ENCODE measurements at regions not wholly inside any gene's neighbourhood (a gene's known extent, or its start where the extent isn't known, plus 50 kb on each side); places are given as distances from the start of the nearest gene placed in this dataset.

DNA sequence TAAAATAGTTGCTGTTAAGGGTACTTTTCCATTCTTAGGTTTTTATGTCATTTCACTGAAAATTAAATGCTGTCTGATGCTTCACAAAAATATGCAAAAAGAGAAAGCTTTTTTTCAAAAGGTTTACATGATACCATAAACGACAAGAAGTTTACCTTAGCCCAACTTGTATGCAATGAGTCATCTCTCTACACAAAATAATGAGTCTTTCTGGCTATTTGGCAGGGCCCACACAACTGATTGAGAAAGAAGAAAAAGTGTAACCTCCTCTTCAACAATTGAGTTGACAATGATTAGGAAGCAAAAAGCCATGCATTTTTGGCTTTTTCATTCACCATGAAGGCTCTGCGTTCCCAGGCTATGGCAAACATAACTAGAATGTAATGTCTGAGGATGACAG lies 165.4 kb upstream of the CPNE8 start:
- TF ChIP-seq, protein P1, sequence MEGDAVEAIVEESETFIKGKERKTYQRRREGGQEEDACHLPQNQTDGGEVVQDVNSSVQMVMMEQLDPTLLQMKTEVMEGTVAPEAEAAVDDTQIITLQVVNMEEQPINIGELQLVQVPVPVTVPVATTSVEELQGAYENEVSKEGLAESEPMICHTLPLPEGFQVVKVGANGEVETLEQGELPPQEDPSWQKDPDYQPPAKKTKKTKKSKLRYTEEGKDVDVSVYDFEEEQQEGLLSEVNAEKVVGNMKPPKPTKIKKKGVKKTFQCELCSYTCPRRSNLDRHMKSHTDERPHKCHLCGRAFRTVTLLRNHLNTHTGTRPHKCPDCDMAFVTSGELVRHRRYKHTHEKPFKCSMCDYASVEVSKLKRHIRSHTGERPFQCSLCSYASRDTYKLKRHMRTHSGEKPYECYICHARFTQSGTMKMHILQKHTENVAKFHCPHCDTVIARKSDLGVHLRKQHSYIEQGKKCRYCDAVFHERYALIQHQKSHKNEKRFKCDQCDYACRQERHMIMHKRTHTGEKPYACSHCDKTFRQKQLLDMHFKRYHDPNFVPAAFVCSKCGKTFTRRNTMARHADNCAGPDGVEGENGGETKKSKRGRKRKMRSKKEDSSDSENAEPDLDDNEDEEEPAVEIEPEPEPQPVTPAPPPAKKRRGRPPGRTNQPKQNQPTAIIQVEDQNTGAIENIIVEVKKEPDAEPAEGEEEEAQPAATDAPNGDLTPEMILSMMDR (IDR thresholded peaks at IDR 0.05; ENCODE audit: extremely low read depth in 1 of 2, insufficient read depth in 1 of 2, low read depth in 1 of 2, low read length in 2 of 2): no peak
- TF ChIP-seq EZH2 (IDR thresholded peaks at IDR 0.05; ENCODE audit: borderline replicate concordance, low read depth, low read length, severe bottlenecking) (no peak), JUN (IDR thresholded peaks at IDR 0.05; ENCODE audit: borderline replicate concordance, insufficient read depth, insufficient read length, low read depth) (no peak), POLR2A (IDR thresholded peaks at IDR 0.05; ENCODE audit: low read depth, low read length) (no peak), FOS (IDR thresholded peaks at IDR 0.05; ENCODE audit: borderline replicate concordance, insufficient read depth, low read length) (no peak), POLR2AphosphoS5 (IDR thresholded peaks at IDR 0.05; ENCODE audit: insufficient read depth, low read depth, low read length) (no peak), GATA2 (IDR thresholded peaks at IDR 0.05; ENCODE audit: insufficient read depth, insufficient read length, low read depth, low read length) (no peak), MYC (IDR thresholded peaks at IDR 0.05; ENCODE audit: low read depth, low read length) (no peak)
- TF ChIP-seq, protein P2, sequence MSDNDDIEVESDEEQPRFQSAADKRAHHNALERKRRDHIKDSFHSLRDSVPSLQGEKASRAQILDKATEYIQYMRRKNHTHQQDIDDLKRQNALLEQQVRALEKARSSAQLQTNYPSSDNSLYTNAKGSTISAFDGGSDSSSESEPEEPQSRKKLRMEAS (IDR thresholded peaks at IDR 0.05; ENCODE audit: insufficient read depth, insufficient read length): no peak

Data from endothelial cell of umbilical vein (primary cell).